Activated CD8-positive, alpha-beta memory T cell treated with anti-CD3 and anti-CD28 coated beads for 4 hours (primary cell): ENCODE measurements at regions not wholly inside any gene's neighbourhood (a gene's known extent, or its start where the extent isn't known, plus 50 kb on each side); places are given as distances from the start of the nearest gene placed in this dataset.

Source experiments
- DNase-seq, 2 donors: peaks; one replicate each; pipeline ENCODE4 v3.0.0-alpha.2; 2020; ENCODE audit warnings: low read depth in 2 of 2

GRCh38 chr1:82962658-82963057 lies 1036.3 kb downstream of the TTLL7 start:
- no peak for DNase-seq

DNA sequence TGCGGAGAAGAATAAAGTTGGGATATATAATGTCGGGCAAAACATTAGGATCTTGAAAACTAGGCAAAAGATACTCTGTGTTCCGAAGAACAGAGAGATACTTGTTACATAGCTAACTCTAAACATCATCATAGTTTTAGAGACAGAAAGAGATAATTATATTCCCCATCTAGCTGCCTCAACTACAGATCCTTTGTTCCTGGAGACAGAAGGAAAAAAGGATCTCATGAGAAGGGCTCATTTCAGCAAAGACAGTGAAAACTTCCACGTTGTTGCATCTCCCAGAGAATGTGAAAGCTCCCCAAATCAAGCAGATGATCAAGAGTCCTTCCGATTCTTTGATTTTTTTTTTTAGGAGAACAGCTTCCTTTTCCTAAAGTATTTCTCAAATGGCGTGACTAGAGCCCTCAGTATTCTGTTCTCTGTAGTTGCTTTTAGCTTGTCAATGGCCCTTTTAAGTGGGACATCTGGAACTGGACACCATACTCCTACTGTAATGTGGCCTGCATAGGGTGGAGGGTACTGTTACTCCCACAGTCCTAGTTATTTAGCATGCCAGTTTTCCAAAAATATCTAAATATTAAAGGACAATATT lies 1048.2 kb downstream of the TTLL7 start:
- no peak for DNase-seq

DNA sequence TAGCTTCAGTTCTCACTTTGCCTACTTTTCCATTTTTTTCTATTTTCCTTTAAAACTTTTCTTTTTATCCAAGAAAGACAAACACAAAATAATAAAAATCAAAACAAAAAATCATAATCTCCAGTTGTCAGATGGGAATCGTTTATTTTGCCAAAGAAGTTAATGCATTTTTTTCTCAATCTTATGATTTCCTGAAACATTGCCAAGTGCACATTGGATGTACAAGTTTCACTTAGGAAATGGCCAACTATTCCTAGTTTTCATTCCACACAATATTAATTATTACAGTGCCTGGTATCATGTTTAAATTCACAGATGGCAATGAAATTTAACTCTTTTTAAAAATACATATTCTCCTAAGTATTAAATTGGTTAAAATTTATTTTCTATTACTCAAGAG lies 1050.5 kb downstream of the TTLL7 start:
- DNase-seq: no peak

GRCh38 chr1:82947278-82947677 lies 1051.7 kb downstream of the TTLL7 start:
- no peak for DNase-seq

DNA sequence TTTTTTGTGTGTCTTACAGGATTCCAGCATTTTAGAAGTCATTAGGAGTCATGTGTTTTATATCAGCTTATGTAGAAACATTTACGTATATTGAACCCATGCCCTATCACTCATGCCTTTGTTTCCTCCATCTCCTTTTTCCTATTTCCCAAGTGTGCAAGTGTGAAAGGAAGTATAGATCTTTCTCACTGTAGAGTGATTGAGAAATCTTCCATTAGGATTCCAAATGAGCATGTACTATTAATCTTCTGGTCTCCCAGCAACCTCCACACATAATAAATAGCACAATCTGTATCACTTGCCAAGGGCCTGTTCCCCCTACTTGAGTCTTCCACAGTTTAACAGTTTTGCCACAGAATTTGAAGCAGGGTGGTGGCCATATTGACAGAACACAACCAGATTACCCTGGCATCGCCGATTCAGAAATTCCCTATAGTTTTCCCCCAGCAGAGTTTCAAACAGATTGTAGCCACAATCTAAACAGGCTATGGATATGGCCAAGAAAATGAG lies 1052.8 kb downstream of the TTLL7 start:
- no peak for DNase-seq

GRCh38 chr1:82944822-82945221 lies 1054.1 kb downstream of the TTLL7 start:
- DNase-seq: no peak

DNA sequence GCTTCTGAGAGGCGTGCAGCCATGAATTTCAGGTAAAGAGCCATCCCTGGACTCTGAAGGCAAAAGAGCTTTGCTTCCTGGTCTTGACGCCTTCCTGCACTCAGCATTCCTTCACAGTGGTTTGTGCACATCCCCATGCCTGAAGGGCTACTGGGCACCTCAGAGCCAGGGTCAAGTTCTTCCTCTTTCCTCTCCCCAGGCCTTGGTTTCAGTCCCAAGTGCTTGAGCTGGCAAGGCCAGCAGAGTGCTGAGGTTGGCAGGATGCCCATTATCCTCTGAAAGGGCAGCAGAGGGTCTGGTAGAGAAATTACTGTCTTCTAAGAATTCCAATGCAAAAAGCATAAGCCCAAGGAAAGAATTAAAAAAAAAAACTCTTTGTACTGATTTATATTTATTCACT lies 1064.9 kb downstream of the TTLL7 start:
- DNase-seq: no peak

- no peak for DNase-seq
These were observed 1066.2 kb downstream of the TTLL7 start for GRCh38 chr1:82932727-82933126.

- no peak for DNase-seq
These were observed 1066.7 kb downstream of the TTLL7 start for GRCh38 chr1:82932207-82932606.

DNA sequence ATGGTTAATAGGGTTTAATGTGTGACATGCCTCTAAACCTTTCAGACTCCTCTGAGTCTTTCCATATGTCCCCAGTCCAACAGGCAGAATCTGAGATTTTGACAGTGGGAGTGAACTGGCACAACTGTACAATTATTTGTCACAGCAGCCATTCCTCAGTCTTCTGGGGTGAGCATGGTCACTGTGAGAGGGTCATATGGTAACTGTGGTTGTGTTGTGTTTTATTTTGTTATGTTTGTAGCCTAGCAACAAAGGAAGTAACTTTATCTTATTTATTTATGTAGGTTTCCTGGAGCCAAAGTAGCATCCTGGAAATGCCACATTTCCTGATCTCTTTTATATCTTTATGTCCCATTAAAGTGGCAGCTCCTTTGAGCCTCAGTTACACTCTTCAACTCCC lies 1067.9 kb downstream of the TTLL7 start:
- no peak for DNase-seq

DNA sequence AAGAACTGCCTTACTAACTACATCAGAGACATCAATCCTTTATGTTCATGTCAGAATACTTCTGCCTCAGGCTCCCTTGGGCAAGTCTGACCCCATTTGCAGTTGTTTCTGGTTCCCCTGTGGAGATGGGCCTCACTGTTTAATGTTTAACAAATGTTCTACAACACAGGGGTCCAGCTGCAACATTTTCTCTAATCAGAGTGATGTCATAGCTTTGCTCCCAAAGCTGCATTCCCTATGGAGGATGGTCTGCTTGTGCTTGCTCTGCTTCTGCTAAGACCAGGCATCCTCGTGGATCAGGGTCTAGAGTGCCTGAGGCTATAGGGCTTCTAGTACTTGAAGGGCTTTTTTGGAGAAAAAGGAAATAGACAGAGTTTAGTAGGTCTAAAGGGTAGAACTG lies 1071.2 kb downstream of the TTLL7 start:
- no peak for DNase-seq

- DNase-seq: no peak
These were observed 1074.3 kb downstream of the TTLL7 start for GRCh38 chr1:82924666-82925065.

DNA sequence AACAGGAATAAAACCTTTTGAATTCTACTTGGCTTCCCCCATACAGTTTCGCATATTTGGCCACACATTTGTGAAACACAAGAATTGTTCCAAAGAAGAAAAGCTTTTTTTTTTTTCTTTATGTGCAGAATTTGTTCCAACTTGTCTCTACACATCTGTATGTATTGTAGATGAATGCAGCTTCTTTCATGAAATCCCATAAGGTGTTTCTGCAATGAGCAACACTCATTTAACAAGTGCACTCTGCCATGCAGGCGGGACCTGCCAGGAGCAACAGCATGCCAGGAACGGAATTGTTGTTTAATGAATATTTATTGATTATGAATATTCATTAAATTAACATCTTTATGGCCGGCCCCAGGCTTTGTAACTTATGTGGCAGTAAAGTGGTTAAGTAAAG lies 1075.0 kb downstream of the TTLL7 start:
- DNase-seq: no peak

DNA sequence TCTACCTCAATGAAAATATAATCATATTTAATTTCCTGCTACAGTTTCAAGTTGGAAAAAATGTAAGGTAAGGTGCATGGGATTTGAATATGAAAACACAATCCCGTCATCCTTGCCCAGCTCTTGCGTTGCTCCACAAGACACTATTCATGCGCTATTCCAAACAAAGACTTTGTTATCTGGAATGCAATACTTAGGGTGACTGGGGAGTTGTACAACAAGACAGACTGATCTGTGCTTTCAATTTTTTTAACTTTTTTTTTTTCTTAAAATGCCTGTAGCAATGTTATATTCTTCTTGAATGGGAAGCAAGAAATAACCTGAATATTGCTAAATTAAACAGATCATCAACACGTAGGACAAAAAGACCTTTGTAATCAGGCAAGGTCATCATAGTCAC lies 1077.2 kb downstream of the TTLL7 start:
- no peak for DNase-seq

DNA sequence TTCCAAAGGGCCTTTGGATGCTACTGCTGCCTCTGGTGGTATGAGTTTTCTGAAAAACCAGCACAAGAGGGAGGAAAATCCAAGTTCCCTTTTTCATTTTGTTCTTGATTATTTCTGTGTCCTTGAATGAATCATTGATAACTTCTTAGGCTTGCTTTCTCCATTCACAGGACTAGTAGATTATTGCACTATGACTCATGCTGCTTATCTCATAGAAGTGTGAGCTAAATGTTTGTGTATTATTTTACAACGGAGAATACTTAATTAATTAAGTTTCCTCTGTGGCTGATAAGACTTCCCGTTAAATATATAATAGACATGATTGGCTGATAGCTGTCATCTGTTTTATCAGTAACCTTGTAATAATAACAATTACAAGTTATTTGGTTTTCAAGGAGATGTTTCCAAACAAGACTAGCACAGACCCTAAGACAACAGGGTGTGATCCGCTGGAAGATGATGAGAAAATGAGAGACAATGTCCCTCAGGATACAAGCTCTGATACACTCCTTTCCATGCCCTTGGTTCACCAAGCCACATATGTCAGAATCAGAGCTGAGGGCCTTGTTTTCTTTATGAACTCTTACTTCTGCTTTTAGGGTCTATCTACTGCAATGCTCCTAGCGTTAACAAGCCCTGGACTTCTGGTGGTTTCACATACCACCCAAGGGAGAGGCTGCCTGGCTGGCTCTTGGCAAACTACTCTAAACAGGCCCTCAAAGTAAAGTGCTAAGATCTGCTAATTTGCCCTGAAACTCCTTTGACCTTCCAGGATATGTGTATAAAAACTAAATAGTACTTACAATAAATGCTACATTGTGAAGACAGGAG lies 1078.3 kb downstream of the TTLL7 start:
- DNase-seq: no peak

- DNase-seq: no peak
These were observed 1079.1 kb downstream of the TTLL7 start for GRCh38 chr1:82919837-82920236.

GRCh38 chr1:82907313-82907712 lies 1091.6 kb downstream of the TTLL7 start:
- no peak for DNase-seq

GRCh38 chr1:82903626-82904025 lies 1095.3 kb downstream of the TTLL7 start:
- no peak for DNase-seq

DNA sequence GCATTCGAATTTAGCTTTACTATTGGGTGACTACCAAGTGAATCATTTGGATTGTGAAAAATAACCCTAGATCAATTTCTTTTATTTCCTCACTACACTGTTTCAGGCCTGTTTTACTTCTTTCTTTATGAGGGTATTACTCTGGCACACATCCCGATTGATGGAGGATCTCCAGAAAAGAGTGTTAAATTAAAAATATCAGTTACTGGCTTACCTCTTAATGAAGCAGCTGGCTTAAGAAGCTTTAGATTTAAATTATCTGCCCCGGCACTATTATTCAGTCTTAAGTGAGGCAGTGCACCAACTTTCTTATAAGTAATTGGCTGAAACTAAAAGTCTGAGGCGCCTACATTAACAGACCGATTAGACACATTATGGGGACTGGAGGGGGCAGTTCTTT lies 1097.4 kb downstream of the TTLL7 start:
- no peak for DNase-seq

GRCh38 chr1:82901118-82901517 lies 1097.8 kb downstream of the TTLL7 start:
- DNase-seq: no peak

GRCh38 chr1:82899017-82899416 lies 1098.3 kb downstream of the ADGRL2 start:
- no peak for DNase-seq

DNA sequence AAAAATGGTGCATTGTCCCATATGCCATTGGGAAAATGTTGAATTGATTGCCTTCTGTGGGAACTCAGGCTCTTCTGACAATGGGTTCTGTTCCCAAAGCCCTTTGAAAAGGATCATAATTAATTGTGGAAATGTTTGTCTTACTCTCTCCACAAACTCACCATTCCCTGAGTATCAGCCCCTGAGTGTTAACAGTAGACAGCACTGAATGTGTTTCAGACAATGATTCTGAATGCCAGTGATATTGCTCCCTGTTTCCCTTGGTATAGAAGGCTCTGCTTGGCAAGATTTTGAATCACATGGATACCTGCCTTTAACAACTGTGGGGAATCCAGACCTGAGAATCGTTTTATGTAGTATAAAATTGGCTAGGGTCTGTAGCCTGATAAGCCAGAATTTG lies 1096.8 kb downstream of the ADGRL2 start:
- no peak for DNase-seq

DNA sequence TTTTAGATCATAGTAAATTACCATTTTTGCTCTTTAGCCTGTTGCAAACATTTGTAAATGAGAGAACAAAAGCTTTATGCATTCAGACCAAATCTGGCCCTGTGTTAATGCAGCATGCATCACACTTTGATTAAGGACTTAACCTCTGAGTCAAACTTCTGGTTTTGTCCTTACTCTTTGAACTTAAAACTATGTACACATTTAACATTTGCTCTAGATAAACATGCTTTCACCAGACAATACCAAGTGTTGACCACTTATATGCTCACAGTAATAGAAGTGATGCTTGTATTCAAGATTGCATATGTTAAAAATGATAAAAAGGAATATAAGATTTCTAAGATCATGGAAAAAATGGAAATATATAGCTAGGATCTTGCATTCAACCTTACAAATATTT lies 1095.3 kb downstream of the ADGRL2 start:
- no peak for DNase-seq
